Neural crest cell (in vitro differentiated cells): ENCODE measurements at regions not wholly inside any gene's neighbourhood (a gene's known extent, or its start where the extent isn't known, plus 50 kb on each side); places are given as distances from the start of the nearest gene placed in this dataset.
"Not testable (repeated sequence)": the region's sequence is repeated elsewhere in the genome, so short reads cannot be mapped to it uniquely, and the experiment has no call there.

Experiments used
- DNase-seq: peaks from one replicate; pipeline ENCODE4 v3.0.0; 2021; ENCODE audit warnings: low read depth, mixed read lengths, low spot score
- H3K27ac Mint-ChIP-seq: one replicate; pipeline ENCODE4 v1.8.0; 2021; ENCODE audit warnings: mild to moderate bottlenecking, mixed read lengths; ENCODE audit not compliant: unreplicated experiment
- H3K27me3 Mint-ChIP-seq: 2 replicates; pipeline ENCODE4 v1.8.0; 2021; ENCODE audit warnings: low read depth, mild to moderate bottlenecking, mixed read lengths
- H3K36me3 Mint-ChIP-seq: 2 replicates; pipeline ENCODE4 v1.8.0; 2021; ENCODE audit warnings: low read depth, mild to moderate bottlenecking, mixed read lengths
- H3K4me1 Mint-ChIP-seq: 2 replicates; pipeline ENCODE4 v1.8.0; 2021; ENCODE audit warnings: mixed read lengths
- H3K4me3 Mint-ChIP-seq: one replicate; pipeline ENCODE4 v1.8.0; 2021; ENCODE audit warnings: mild to moderate bottlenecking, mixed read lengths
- H3K9me3 Mint-ChIP-seq: 2 replicates; pipeline ENCODE4 v1.8.0; 2021; ENCODE audit warnings: mixed read lengths
- CTCF ChIP-seq: fragments of 200-600 bp; sonication (generic); conservative IDR thresholded peaks from 2 replicates; pipeline ENCODE4 v1.5.0; 2021; ENCODE audit warnings: antibody characterized with exemption, mild to moderate bottlenecking

- peaks cover under 1% of the 10 kb centered on the region for H3K27me3 Mint-ChIP-seq
- no peak overlapping the region for H3K27ac Mint-ChIP-seq
- DNase-seq = no peak
- no peak overlapping the region for H3K4me3 Mint-ChIP-seq
- no peaks in the 10 kb centered on the region for H3K36me3 Mint-ChIP-seq
- TF ChIP-seq CTCF = no peak
- H3K4me1 Mint-ChIP-seq = no peaks in the 10 kb centered on the region
- H3K9me3 Mint-ChIP-seq = peaks cover 4% of the 10 kb centered on the region
Measured at GRCh38 chr18:1840878-1841277, 730.4 kb downstream of the METTL4 start.

- DNase-seq = no peak
- no peaks in the 10 kb centered on the region for H3K4me1 Mint-ChIP-seq
- H3K27me3 Mint-ChIP-seq = peaks cover 2% of the 10 kb centered on the region
- no peak overlapping the region for H3K4me3 Mint-ChIP-seq
- no peaks in the 10 kb centered on the region for H3K36me3 Mint-ChIP-seq
- TF ChIP-seq CTCF = no peak
- no peaks in the 10 kb centered on the region for H3K9me3 Mint-ChIP-seq
- H3K27ac Mint-ChIP-seq = no peak overlapping the region
Measured at GRCh38 chr18:1846640-1847039, 724.7 kb downstream of the METTL4 start.

GRCh38 chr18:1848716-1849115, 722.6 kb downstream of the METTL4 start:
- no peak for TF ChIP-seq CTCF
- no peaks in the 10 kb centered on the region for H3K9me3 Mint-ChIP-seq
- no peaks in the 10 kb centered on the region for H3K4me1 Mint-ChIP-seq
- no peak overlapping the region for H3K4me3 Mint-ChIP-seq
- no peak for DNase-seq
- H3K27me3 Mint-ChIP-seq = peaks cover 2% of the 10 kb centered on the region
- no peak overlapping the region for H3K27ac Mint-ChIP-seq
- H3K36me3 Mint-ChIP-seq = no peaks in the 10 kb centered on the region

- no peak for TF ChIP-seq CTCF
- Mint-ChIP-seq H3K4me1 (no peaks in the 10 kb centered on the region), H3K27ac (no peak overlapping the region), H3K36me3 (no peaks in the 10 kb centered on the region), H3K9me3 (no peaks in the 10 kb centered on the region), H3K27me3 (peaks cover 2% of the 10 kb centered on the region), H3K4me3 (no peak overlapping the region)
- DNase-seq = no peak
Measured at GRCh38 chr18:1849386-1849785, 721.9 kb downstream of the METTL4 start.

GRCh38 chr18:1857281-1857680, 714.0 kb downstream of the METTL4 start:
- H3K27me3 Mint-ChIP-seq, H3K9me3 Mint-ChIP-seq: not testable (repeated sequence)

GRCh38 chr18:1861473-1861872, 709.8 kb downstream of the METTL4 start:
- DNase-seq = no peak
- no peaks in the 10 kb centered on the region for H3K4me1 Mint-ChIP-seq
- H3K9me3 Mint-ChIP-seq = peaks cover 11% of the 10 kb centered on the region
- no peak overlapping the region for H3K27ac Mint-ChIP-seq
- H3K36me3 Mint-ChIP-seq = peaks cover 2% of the 10 kb centered on the region
- no peak overlapping the region for H3K4me3 Mint-ChIP-seq
- no peak for TF ChIP-seq CTCF
- no peaks in the 10 kb centered on the region for H3K27me3 Mint-ChIP-seq

More at GRCh38 chr18:1857281-1857680, 714.0 kb downstream of the METTL4 start:
- H3K27ac Mint-ChIP-seq, DNase-seq, H3K36me3 Mint-ChIP-seq, H3K4me1 Mint-ChIP-seq, H3K4me3 Mint-ChIP-seq: not testable (repeated sequence)
